Caco-2 (cell line): ENCODE measurements at regions not wholly inside any gene's neighbourhood (a gene's known extent, or its start where the extent isn't known, plus 50 kb on each side); places are given as distances from the start of the nearest gene placed in this dataset.

ENCODE experiments used
- BruUV-seq: library from RNA; stranded (reverse); fragments of 400-500 nt; replicated peaks from 2 replicates; lab custom pipeline; 2021; lab: Mats Ljungman, UMichigan
- CTCF ChIA-PET: fragments of 300-600 bp; sonication (Branson Sonifier 250); formaldehyde crosslinking; loops from one replicate; lab custom pipeline; 2022; ENCODE audit warnings: antibody characterized with exemption; lab: Charles Lee
- POLR2A ChIA-PET: fragments of 300-600 bp; sonication (Branson Sonifier 250); formaldehyde crosslinking; loops from one replicate; lab custom pipeline; 2022; ENCODE audit warnings: antibody characterized with exemption; lab: Charles Lee
- DNase-seq, 2 experiments: peaks; one replicate each; pipeline versions ENCODE4 v3.0.0 to v3.0.0-alpha.2; 2020 to 2022
- H3K27me3 ChIP-seq: replicated peaks from 2 replicates; pipeline ENCODE4 v1.6.0; 2011; ENCODE audit warnings: low read length; ENCODE audit not compliant: control insufficient read depth, insufficient read depth
- H3K36me3 ChIP-seq: 2 replicates; pipeline ENCODE4 v1.5.1; 2011; ENCODE audit warnings: low read length; ENCODE audit not compliant: control insufficient read depth, insufficient read depth
- H3K4me1 ChIP-seq: fragments of 250-450 bp; sonication (Bioruptor Pico); 2 replicates; pipeline ENCODE4 v1.5.1; 2020; ENCODE audit warnings: mild to moderate bottlenecking
- H3K4me3 ChIP-seq: 2 replicates; pipeline ENCODE4 v1.5.1; 2011; ENCODE audit warnings: low read depth, mild to moderate bottlenecking, control low read depth, low read length
- H3K9me3 ChIP-seq: fragments of 250-450 bp; sonication (Bioruptor Pico); 2 replicates; pipeline ENCODE4 v1.5.1; 2020; ENCODE audit warnings: mild to moderate bottlenecking, moderate library complexity
- H3K27ac Mint-ChIP-seq: one replicate; pipeline ENCODE4 v1.8.0; 2022; ENCODE audit warnings: mixed read lengths; ENCODE audit not compliant: unreplicated experiment
- H3K27me3 Mint-ChIP-seq: one replicate; pipeline ENCODE4 v1.8.0; 2022; ENCODE audit warnings: mixed read lengths; ENCODE audit not compliant: insufficient read depth, unreplicated experiment
- H3K36me3 Mint-ChIP-seq: one replicate; pipeline ENCODE4 v1.8.0; 2022; ENCODE audit warnings: mild to moderate bottlenecking, mixed read lengths; ENCODE audit not compliant: insufficient read depth, unreplicated experiment
- H3K4me1 Mint-ChIP-seq: one replicate; pipeline ENCODE4 v1.8.0; 2022; ENCODE audit warnings: low read depth, mixed read lengths; ENCODE audit not compliant: unreplicated experiment
- H3K4me3 Mint-ChIP-seq: one replicate; pipeline ENCODE4 v1.8.0; 2022; ENCODE audit warnings: mild to moderate bottlenecking, moderate library complexity, mixed read lengths; ENCODE audit not compliant: unreplicated experiment
- H3K9me3 Mint-ChIP-seq: one replicate; pipeline ENCODE4 v1.8.0; 2022; ENCODE audit warnings: mixed read lengths; ENCODE audit not compliant: unreplicated experiment
- CTCF ChIP-seq, 2 experiments: fragments of 200-600 bp in 1 of 2; IDR thresholded peaks; 1 replicate in 1 of 2; 2 replicates in 1 of 2; pipeline versions ENCODE4 v1.5.1 to v1.8.0; 2011 to 2022; ENCODE audit warnings: antibody characterized with exemption in 1 of 2, control low read depth in 1 of 2, inconsistent platforms in 1 of 2, low read depth in 1 of 2, low read length in 1 of 2, mild to moderate bottlenecking in 1 of 2, moderate library complexity in 1 of 2; ENCODE audit not compliant: insufficient read depth in 1 of 2, severe bottlenecking in 1 of 2, unreplicated experiment in 1 of 2
- intact Hi-C: fragments of 100-400 bp; cut with micrococcal nuclease; formaldehyde crosslinking; loops from one replicate; pipeline ENCODE4 v1.10.0; 2022; ENCODE audit not compliant: unreplicated experiment

GRCh38 chr21:15240848-15241247 is 176.0 kb upstream of the NRIP1 start:
- ChIA-PET POLR2A (no interaction called here), CTCF (no interaction called here)
- BruUV-seq = no TSS peak
- H3K9me3 Mint-ChIP-seq = no peaks in the 10 kb centered on the region
- no peaks in the 10 kb centered on the region for H3K36me3 Mint-ChIP-seq
- no peak overlapping the region for H3K4me3 ChIP-seq
- peaks cover 10% of the 10 kb centered on the region for H3K4me1 Mint-ChIP-seq
- H3K4me3 Mint-ChIP-seq = no peak overlapping the region
- H3K27me3 Mint-ChIP-seq = no peaks in the 10 kb centered on the region
- no peaks in the 10 kb centered on the region for H3K36me3 ChIP-seq
- H3K27me3 ChIP-seq = no peaks in the 10 kb centered on the region
- no peaks in the 10 kb centered on the region for H3K9me3 ChIP-seq
- peaks cover 5% of the 10 kb centered on the region for H3K4me1 ChIP-seq
- no peak overlapping the region for H3K27ac Mint-ChIP-seq
- no peak for TF ChIP-seq CTCF (IDR thresholded peaks at IDR 0.05; ENCODE audit: insufficient read depth in 1 of 2, low read depth in 1 of 2, low read length in 1 of 2, severe bottlenecking in 1 of 2, unreplicated experiment in 1 of 2)
- DNase-seq = no peak
- intact Hi-C loops = no loop called here

- peak in 1 of 2 experiments; percentile 6 for DNase-seq
- no TSS peak for BruUV-seq
- Histone ChIP-seq H3K9me3 (no peaks in the 10 kb centered on the region), H3K4me1 (peaks cover 5% of the 10 kb centered on the region), H3K27me3 (no peaks in the 10 kb centered on the region), H3K36me3 (no peaks in the 10 kb centered on the region), H3K4me3 (no peak overlapping the region)
- intact Hi-C loops = loop anchor here (1.0 kb wide), 1 partner anchor 241 kb away; no protein-coding TSS in a partner anchor
- no peaks in the 10 kb centered on the region for H3K9me3 Mint-ChIP-seq
- no peak overlapping the region for H3K4me3 Mint-ChIP-seq
- H3K27me3 Mint-ChIP-seq = no peaks in the 10 kb centered on the region
- no peak overlapping the region for H3K27ac Mint-ChIP-seq
- H3K36me3 Mint-ChIP-seq = no peaks in the 10 kb centered on the region
- H3K4me1 Mint-ChIP-seq = peaks cover 10% of the 10 kb centered on the region
- CTCF ChIA-PET = no interaction called here
- POLR2A ChIA-PET = no interaction called here
- no peak for TF ChIP-seq CTCF (IDR thresholded peaks at IDR 0.05; ENCODE audit: insufficient read depth in 1 of 2, low read depth in 1 of 2, low read length in 1 of 2, severe bottlenecking in 1 of 2, unreplicated experiment in 1 of 2)
These were observed 177.4 kb upstream of the NRIP1 start for GRCh38 chr21:15241997-15242736.

- Histone ChIP-seq H3K4me1 (peaks cover 5% of the 10 kb centered on the region), H3K36me3 (no peaks in the 10 kb centered on the region), H3K9me3 (no peaks in the 10 kb centered on the region), H3K27me3 (no peaks in the 10 kb centered on the region), H3K4me3 (no peak overlapping the region)
- no peaks in the 10 kb centered on the region for H3K9me3 Mint-ChIP-seq
- peaks cover 10% of the 10 kb centered on the region for H3K4me1 Mint-ChIP-seq
- DNase-seq = no peak
- POLR2A ChIA-PET = no interaction called here
- H3K4me3 Mint-ChIP-seq = no peak overlapping the region
- no TSS peak for BruUV-seq
- CTCF ChIA-PET = no interaction called here
- no peaks in the 10 kb centered on the region for H3K36me3 Mint-ChIP-seq
- no peak overlapping the region for H3K27ac Mint-ChIP-seq
- H3K27me3 Mint-ChIP-seq = no peaks in the 10 kb centered on the region
- no peak for TF ChIP-seq CTCF (IDR thresholded peaks at IDR 0.05; ENCODE audit: insufficient read depth in 1 of 2, low read depth in 1 of 2, low read length in 1 of 2, severe bottlenecking in 1 of 2, unreplicated experiment in 1 of 2)
- intact Hi-C loops = loop anchor here (1.0 kb wide), 1 partner anchor 240 kb away; no protein-coding TSS in a partner anchor
These were observed 178.1 kb upstream of the NRIP1 start for GRCh38 chr21:15242906-15243305.
